ENCODE measurements at regions not wholly inside any gene's neighbourhood (a gene's known extent, or its start where the extent isn't known, plus 50 kb on each side); places are given as distances from the start of the nearest gene placed in this dataset.

GRCh38 chr15:93265111-93265556 is 176.1 kb upstream of the RGMA start:
- DNase-seq (ENCODE audit: low read depth) = no peak
- POLR2A ChIA-PET = no interaction called here
- TF ChIP-seq, protein P1, sequence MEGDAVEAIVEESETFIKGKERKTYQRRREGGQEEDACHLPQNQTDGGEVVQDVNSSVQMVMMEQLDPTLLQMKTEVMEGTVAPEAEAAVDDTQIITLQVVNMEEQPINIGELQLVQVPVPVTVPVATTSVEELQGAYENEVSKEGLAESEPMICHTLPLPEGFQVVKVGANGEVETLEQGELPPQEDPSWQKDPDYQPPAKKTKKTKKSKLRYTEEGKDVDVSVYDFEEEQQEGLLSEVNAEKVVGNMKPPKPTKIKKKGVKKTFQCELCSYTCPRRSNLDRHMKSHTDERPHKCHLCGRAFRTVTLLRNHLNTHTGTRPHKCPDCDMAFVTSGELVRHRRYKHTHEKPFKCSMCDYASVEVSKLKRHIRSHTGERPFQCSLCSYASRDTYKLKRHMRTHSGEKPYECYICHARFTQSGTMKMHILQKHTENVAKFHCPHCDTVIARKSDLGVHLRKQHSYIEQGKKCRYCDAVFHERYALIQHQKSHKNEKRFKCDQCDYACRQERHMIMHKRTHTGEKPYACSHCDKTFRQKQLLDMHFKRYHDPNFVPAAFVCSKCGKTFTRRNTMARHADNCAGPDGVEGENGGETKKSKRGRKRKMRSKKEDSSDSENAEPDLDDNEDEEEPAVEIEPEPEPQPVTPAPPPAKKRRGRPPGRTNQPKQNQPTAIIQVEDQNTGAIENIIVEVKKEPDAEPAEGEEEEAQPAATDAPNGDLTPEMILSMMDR (IDR thresholded peaks at IDR 0.05; ENCODE audit: insufficient read depth, low read depth, low read length) = no peak
- Histone ChIP-seq H3K36me3 (ENCODE audit: control insufficient read depth, insufficient read depth, low read length) (no peaks in the 10 kb centered on the region), H3K4me3 (ENCODE audit: low read depth, low read length) (no peak overlapping the region), H3K27me3 (ENCODE audit: control insufficient read depth, insufficient read depth, low read length) (no peaks in the 10 kb centered on the region)
- CTCF ChIA-PET = interaction anchor here (1.2 kb wide), 1 partner anchor 8 kb away, joined by 3 read pairs; no protein-coding TSS in a partner anchor

GRCh38 chr15:93261845-93262244 is 172.8 kb upstream of the RGMA start:
- TF ChIP-seq, protein P1 (IDR thresholded peaks at IDR 0.05; ENCODE audit: insufficient read depth, low read depth, low read length) = no peak
- ChIA-PET CTCF (no interaction called here), POLR2A (no interaction called here)
- H3K27me3 ChIP-seq (ENCODE audit: control insufficient read depth, insufficient read depth, low read length) = no peaks in the 10 kb centered on the region
- no peaks in the 10 kb centered on the region for H3K36me3 ChIP-seq (ENCODE audit: control insufficient read depth, insufficient read depth, low read length)
- no peak overlapping the region for H3K4me3 ChIP-seq (ENCODE audit: low read depth, low read length)
- DNase-seq (ENCODE audit: low read depth) = no peak

GRCh38 chr15:93257920-93258319 is 168.9 kb upstream of the RGMA start:
- ChIA-PET POLR2A (no interaction called here), CTCF (no interaction called here)
- Histone ChIP-seq H3K36me3 (ENCODE audit: control insufficient read depth, insufficient read depth, low read length) (no peaks in the 10 kb centered on the region), H3K4me3 (ENCODE audit: low read depth, low read length) (no peak overlapping the region), H3K27me3 (ENCODE audit: control insufficient read depth, insufficient read depth, low read length) (no peaks in the 10 kb centered on the region)
- DNase-seq (ENCODE audit: low read depth) = no peak
- TF ChIP-seq, protein P1 (IDR thresholded peaks at IDR 0.05; ENCODE audit: insufficient read depth, low read depth, low read length) = no peak

DNA sequence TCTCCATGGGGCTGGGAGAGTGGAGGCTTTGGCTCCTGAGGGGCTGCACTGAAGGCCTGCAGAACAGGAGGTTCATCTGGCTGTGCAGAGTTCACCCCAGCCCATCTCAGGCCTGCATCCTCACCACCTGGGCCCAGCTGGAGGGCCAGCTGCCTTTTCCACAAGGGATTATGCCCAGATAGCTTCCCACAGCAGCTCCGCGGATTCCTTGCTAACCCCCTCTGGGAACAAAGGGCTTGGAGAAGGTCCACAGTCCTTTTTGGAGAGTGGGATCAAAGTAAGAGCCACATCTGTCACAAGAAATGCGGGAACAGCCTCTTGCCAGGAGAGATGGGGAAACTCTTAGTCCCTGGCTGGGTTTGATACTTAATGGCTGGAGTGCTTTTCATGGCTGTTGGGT is 164.7 kb upstream of the RGMA start:
- no peaks in the 10 kb centered on the region for H3K36me3 ChIP-seq (ENCODE audit: control insufficient read depth, insufficient read depth, low read length)
- H3K4me3 ChIP-seq (ENCODE audit: low read depth, low read length) = no peak overlapping the region
- POLR2A ChIA-PET = no interaction called here
- no peak for DNase-seq (ENCODE audit: low read depth)
- no peaks in the 10 kb centered on the region for H3K27me3 ChIP-seq (ENCODE audit: control insufficient read depth, insufficient read depth, low read length)
- CTCF ChIA-PET = no interaction called here
- TF ChIP-seq, protein P1 (IDR thresholded peaks at IDR 0.05; ENCODE audit: insufficient read depth, low read depth, low read length) = no peak

GRCh38 chr15:93252780-93253179 is 163.8 kb upstream of the RGMA start:
- CTCF ChIA-PET = no interaction called here
- no peaks in the 10 kb centered on the region for H3K27me3 ChIP-seq (ENCODE audit: control insufficient read depth, insufficient read depth, low read length)

More at GRCh38 chr15:93252780-93253179, 163.8 kb upstream of the RGMA start:
- POLR2A ChIA-PET = no interaction called here
- Histone ChIP-seq H3K36me3 (ENCODE audit: control insufficient read depth, insufficient read depth, low read length) (no peaks in the 10 kb centered on the region), H3K4me3 (ENCODE audit: low read depth, low read length) (no peak overlapping the region)
- TF ChIP-seq, protein P1 (IDR thresholded peaks at IDR 0.05; ENCODE audit: insufficient read depth, low read depth, low read length) = no peak
- no peak for DNase-seq (ENCODE audit: low read depth)

Data from BJ (cell line).